ENCODE measurements at regions not wholly inside any gene's neighbourhood (a gene's known extent, or its start where the extent isn't known, plus 50 kb on each side); places are given as distances from the start of the nearest gene placed in this dataset.

DNA sequence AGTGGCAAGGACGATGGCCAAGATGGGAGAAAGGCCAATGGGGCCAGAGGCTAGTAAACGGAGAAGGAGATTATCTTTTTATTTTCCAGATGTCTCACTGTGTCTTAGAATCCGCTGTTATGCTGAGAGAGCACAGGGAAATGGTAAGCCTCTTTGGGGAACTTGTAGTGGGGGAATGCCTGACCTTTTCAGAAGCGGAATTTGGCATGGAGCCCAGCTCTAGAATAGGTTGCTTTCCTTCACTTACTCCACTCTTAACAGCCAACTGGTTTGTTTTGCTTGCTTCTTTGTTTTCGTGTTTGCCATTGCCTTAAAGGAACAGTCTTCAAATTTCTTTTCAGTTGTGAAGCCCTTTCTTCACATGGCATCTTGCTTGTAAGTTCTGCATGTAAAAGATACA is 316.2 kb upstream of the THRB start:
- H3K36me3 ChIP-seq (replicated peaks; ENCODE audit: insufficient read depth, low read length), result no peaks in the 10 kb centered on the region
- no peaks in the 10 kb centered on the region for H3K79me2 ChIP-seq (ENCODE audit: low read length)
- TF ChIP-seq, protein P1, sequence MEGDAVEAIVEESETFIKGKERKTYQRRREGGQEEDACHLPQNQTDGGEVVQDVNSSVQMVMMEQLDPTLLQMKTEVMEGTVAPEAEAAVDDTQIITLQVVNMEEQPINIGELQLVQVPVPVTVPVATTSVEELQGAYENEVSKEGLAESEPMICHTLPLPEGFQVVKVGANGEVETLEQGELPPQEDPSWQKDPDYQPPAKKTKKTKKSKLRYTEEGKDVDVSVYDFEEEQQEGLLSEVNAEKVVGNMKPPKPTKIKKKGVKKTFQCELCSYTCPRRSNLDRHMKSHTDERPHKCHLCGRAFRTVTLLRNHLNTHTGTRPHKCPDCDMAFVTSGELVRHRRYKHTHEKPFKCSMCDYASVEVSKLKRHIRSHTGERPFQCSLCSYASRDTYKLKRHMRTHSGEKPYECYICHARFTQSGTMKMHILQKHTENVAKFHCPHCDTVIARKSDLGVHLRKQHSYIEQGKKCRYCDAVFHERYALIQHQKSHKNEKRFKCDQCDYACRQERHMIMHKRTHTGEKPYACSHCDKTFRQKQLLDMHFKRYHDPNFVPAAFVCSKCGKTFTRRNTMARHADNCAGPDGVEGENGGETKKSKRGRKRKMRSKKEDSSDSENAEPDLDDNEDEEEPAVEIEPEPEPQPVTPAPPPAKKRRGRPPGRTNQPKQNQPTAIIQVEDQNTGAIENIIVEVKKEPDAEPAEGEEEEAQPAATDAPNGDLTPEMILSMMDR (IDR thresholded peaks at IDR 0.05; ENCODE audit: low read length), result no peak
- TF ChIP-seq EZH2phosphoT487 (IDR thresholded peaks at IDR 0.05; ENCODE audit: low read length), result no peak
- TF ChIP-seq EZH2 (optimal IDR thresholded peaks at IDR 0.05; ENCODE audit: low read depth, low read length), result no peak
- H3K4me3 ChIP-seq (ENCODE audit: low read length), result no peak overlapping the region
- no peak overlapping the region for H2AFZ ChIP-seq (ENCODE audit: low read length)
- H3K4me1 ChIP-seq (ENCODE audit: low read length), result no peaks in the 10 kb centered on the region
- no peak overlapping the region for H3K4me2 ChIP-seq (ENCODE audit: low read depth, low read length)
- no peaks in the 10 kb centered on the region for H3F3A ChIP-seq (ENCODE audit: insufficient read depth, low read length)
- H3K27ac ChIP-seq (ENCODE audit: low read length), result no peak overlapping the region
- H3K27me3 ChIP-seq (replicated peaks; ENCODE audit: insufficient read depth, low read length), result no peaks in the 10 kb centered on the region
- no peak for DNase-seq
- H4K20me1 ChIP-seq (ENCODE audit: insufficient read depth, low read length), result no peaks in the 10 kb centered on the region
- H3K9ac ChIP-seq (ENCODE audit: low read length), result no peak overlapping the region
- no peaks in the 10 kb centered on the region for H3K9me2 ChIP-seq (replicated peaks; ENCODE audit: insufficient read depth, low read length)
- no peaks in the 10 kb centered on the region for H3K9me3 ChIP-seq (replicated peaks; ENCODE audit: insufficient read depth, low read length)

DNA sequence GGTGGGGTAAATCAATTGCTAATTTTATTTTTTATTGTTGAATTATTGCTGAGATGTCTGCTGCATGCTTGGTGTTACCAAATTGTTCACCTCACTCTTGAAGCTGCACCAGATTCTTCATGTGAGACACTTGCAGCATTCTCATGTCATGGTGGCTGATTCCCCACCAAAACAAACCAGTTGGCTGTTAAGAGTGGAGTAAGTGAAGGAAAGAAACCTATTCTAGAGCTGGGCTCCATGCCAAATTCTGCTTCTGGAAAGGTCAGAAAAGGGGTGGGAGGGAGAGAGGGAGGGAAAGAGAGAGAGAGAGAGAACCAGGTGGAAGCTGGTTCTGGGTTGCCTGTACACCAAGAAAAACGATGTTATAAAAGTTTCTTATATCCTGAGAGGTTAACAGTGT is 317.5 kb upstream of the THRB start:
- no peak for DNase-seq

DNA sequence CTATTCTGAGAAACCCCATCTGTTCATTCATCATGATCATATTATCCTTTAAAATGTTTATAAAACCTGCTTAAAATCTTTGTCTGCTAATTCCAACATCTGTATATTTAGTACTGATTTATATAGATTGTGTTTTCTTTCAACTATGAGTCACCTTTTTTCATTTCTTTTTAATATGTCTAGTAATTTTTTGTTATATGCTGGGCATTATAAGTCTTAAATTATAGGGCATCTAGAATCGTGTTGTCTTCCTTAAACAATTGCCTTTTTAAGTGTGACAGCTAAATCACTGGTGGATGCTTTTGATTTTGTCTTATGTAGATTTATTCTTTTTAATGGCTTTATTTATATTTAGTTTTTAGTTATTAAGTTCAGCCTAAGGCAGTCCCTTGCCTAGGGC is 323.4 kb upstream of the THRB start:
- H3K4me1 ChIP-seq (ENCODE audit: low read length), result no peaks in the 10 kb centered on the region
- no peaks in the 10 kb centered on the region for H3K9me2 ChIP-seq (replicated peaks; ENCODE audit: insufficient read depth, low read length)
- no peaks in the 10 kb centered on the region for H4K20me1 ChIP-seq (ENCODE audit: insufficient read depth, low read length)
- no peaks in the 10 kb centered on the region for H3F3A ChIP-seq (ENCODE audit: insufficient read depth, low read length)
- H3K9ac ChIP-seq (ENCODE audit: low read length), result no peak overlapping the region
- no peaks in the 10 kb centered on the region for H3K36me3 ChIP-seq (replicated peaks; ENCODE audit: insufficient read depth, low read length)
- no peak overlapping the region for H2AFZ ChIP-seq (ENCODE audit: low read length)
- H3K4me3 ChIP-seq (ENCODE audit: low read length), result no peak overlapping the region
- DNase-seq, result no peak
- no peak for TF ChIP-seq EZH2 (optimal IDR thresholded peaks at IDR 0.05; ENCODE audit: low read depth, low read length)
- no peak for TF ChIP-seq EZH2phosphoT487 (IDR thresholded peaks at IDR 0.05; ENCODE audit: low read length)
- TF ChIP-seq, protein P1 (IDR thresholded peaks at IDR 0.05; ENCODE audit: low read length), result no peak
- no peaks in the 10 kb centered on the region for H3K27me3 ChIP-seq (replicated peaks; ENCODE audit: insufficient read depth, low read length)
- H3K9me3 ChIP-seq (replicated peaks; ENCODE audit: insufficient read depth, low read length), result no peaks in the 10 kb centered on the region
- H3K4me2 ChIP-seq (ENCODE audit: low read depth, low read length), result no peak overlapping the region
- H3K79me2 ChIP-seq (ENCODE audit: low read length), result no peaks in the 10 kb centered on the region
- no peak overlapping the region for H3K27ac ChIP-seq (ENCODE audit: low read length)

More for the DNA sequence above, 317.5 kb upstream of the THRB start:
- TF ChIP-seq EZH2phosphoT487 (IDR thresholded peaks at IDR 0.05; ENCODE audit: low read length) (no peak), EZH2 (optimal IDR thresholded peaks at IDR 0.05; ENCODE audit: low read depth, low read length) (no peak)
- TF ChIP-seq, protein P1 (IDR thresholded peaks at IDR 0.05; ENCODE audit: low read length), result no peak
- Histone ChIP-seq H3K4me1 (ENCODE audit: low read length) (no peaks in the 10 kb centered on the region), H3K4me2 (ENCODE audit: low read depth, low read length) (no peak overlapping the region), H3K79me2 (ENCODE audit: low read length) (no peaks in the 10 kb centered on the region), H3K27me3 (replicated peaks; ENCODE audit: insufficient read depth, low read length) (no peaks in the 10 kb centered on the region), H4K20me1 (ENCODE audit: insufficient read depth, low read length) (no peaks in the 10 kb centered on the region), H3K36me3 (replicated peaks; ENCODE audit: insufficient read depth, low read length) (no peaks in the 10 kb centered on the region), H3K9me3 (replicated peaks; ENCODE audit: insufficient read depth, low read length) (no peaks in the 10 kb centered on the region), H3F3A (ENCODE audit: insufficient read depth, low read length) (no peaks in the 10 kb centered on the region), H3K9ac (ENCODE audit: low read length) (no peak overlapping the region), H3K9me2 (replicated peaks; ENCODE audit: insufficient read depth, low read length) (no peaks in the 10 kb centered on the region), H2AFZ (ENCODE audit: low read length) (no peak overlapping the region), H3K27ac (ENCODE audit: low read length) (no peak overlapping the region), H3K4me3 (ENCODE audit: low read length) (no peak overlapping the region)
